ENCODE measurements at regions not wholly inside any gene's neighbourhood (a gene's known extent, or its start where the extent isn't known, plus 50 kb on each side); places are given as distances from the start of the nearest gene placed in this dataset.

GRCh38 chr21:19981938-19982337 lies 1016.3 kb upstream of the NCAM2 start:
- no peaks in the 10 kb centered on the region for H3K27me3 Mint-ChIP-seq (ENCODE audit: insufficient read depth)
- no peak overlapping the region for H3K27ac Mint-ChIP-seq
- no peaks in the 10 kb centered on the region for H3K36me3 Mint-ChIP-seq (ENCODE audit: low read depth)
- H3K9me3 Mint-ChIP-seq = no peaks in the 10 kb centered on the region
- no peak for DNase-seq
- Histone ChIP-seq H3K27ac (ENCODE audit: low read depth, low read length) (no peak overlapping the region), H3K36me3 (ENCODE audit: control insufficient read depth, insufficient read depth, low read length) (no peaks in the 10 kb centered on the region), H3K4me3 (ENCODE audit: low read length) (no peak overlapping the region), H3K9ac (ENCODE audit: extremely low read depth, low read length, poor library complexity, severe bottlenecking) (no peak overlapping the region), H3K9me3 (ENCODE audit: control insufficient read depth, low read length) (no peaks in the 10 kb centered on the region), H3K4me1 (ENCODE audit: control insufficient read depth, insufficient read depth, low read length) (no peaks in the 10 kb centered on the region), H3K27me3 (ENCODE audit: control insufficient read depth, insufficient read depth, low read length, poor library complexity, severe bottlenecking) (no peaks in the 10 kb centered on the region)
- H3K4me1 Mint-ChIP-seq = peaks cover 1% of the 10 kb centered on the region
- no peak overlapping the region for H3K4me3 Mint-ChIP-seq
- 77 to 93% methylated on average over 3 to 4 of the region's 4 CpGs for WGBS, 2 experiments (ENCODE audit: insufficient coverage in 1 of 2, insufficient read length in 1 of 2)
- TF ChIP-seq CTCF (conservative IDR thresholded peaks at IDR 0.05) = peak; percentile 52

- no peaks in the 10 kb centered on the region for H3K27me3 Mint-ChIP-seq (ENCODE audit: insufficient read depth)
- no peak overlapping the region for H3K27ac Mint-ChIP-seq
- Histone ChIP-seq H3K4me3 (ENCODE audit: low read length) (no peak overlapping the region), H3K36me3 (ENCODE audit: control insufficient read depth, insufficient read depth, low read length) (no peaks in the 10 kb centered on the region), H3K4me1 (ENCODE audit: control insufficient read depth, insufficient read depth, low read length) (no peaks in the 10 kb centered on the region), H3K27ac (ENCODE audit: low read depth, low read length) (no peak overlapping the region), H3K27me3 (ENCODE audit: control insufficient read depth, insufficient read depth, low read length, poor library complexity, severe bottlenecking) (no peaks in the 10 kb centered on the region), H3K9ac (ENCODE audit: extremely low read depth, low read length, poor library complexity, severe bottlenecking) (no peak overlapping the region), H3K9me3 (ENCODE audit: control insufficient read depth, low read length) (no peaks in the 10 kb centered on the region)
- no peaks in the 10 kb centered on the region for H3K4me1 Mint-ChIP-seq
- 97 to 100% methylated on average over 2 of the region's 2 CpGs for WGBS, 2 experiments (ENCODE audit: insufficient coverage in 1 of 2, insufficient read length in 1 of 2)
- TF ChIP-seq CTCF (conservative IDR thresholded peaks at IDR 0.05) = no peak
- no peak overlapping the region for H3K4me3 Mint-ChIP-seq
- H3K36me3 Mint-ChIP-seq (ENCODE audit: low read depth) = no peaks in the 10 kb centered on the region
- no peak for DNase-seq
- no peaks in the 10 kb centered on the region for H3K9me3 Mint-ChIP-seq
Observed at GRCh38 chr21:19986396-19986795, 1011.8 kb upstream of the NCAM2 start.

DNA sequence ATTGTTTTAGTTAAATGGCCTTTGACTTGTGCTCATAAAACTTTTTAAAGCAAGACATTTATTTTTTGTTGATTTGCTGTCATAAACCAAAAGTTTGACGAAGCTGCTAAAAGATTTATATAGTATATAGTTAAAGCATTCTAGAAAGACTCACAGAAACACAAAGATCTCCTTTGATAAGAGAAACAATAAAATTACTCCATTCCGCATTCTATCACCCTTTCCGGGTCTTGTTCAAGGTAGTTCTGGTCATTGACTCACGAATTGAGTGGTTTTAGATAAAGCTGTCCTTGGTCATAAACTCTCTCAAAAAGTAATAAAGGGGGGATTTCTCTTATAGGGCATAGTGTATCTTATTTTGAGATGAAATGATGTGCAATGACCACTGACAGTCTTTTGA lies 1010.5 kb upstream of the NCAM2 start:
- Mint-ChIP-seq H3K36me3 (ENCODE audit: low read depth) (no peaks in the 10 kb centered on the region), H3K4me1 (no peaks in the 10 kb centered on the region), H3K9me3 (no peaks in the 10 kb centered on the region), H3K27ac (no peak overlapping the region), H3K27me3 (ENCODE audit: insufficient read depth) (no peaks in the 10 kb centered on the region), H3K4me3 (no peak overlapping the region)
- Histone ChIP-seq H3K36me3 (ENCODE audit: control insufficient read depth, insufficient read depth, low read length) (no peaks in the 10 kb centered on the region), H3K9me3 (ENCODE audit: control insufficient read depth, low read length) (no peaks in the 10 kb centered on the region), H3K9ac (ENCODE audit: extremely low read depth, low read length, poor library complexity, severe bottlenecking) (no peak overlapping the region), H3K27ac (ENCODE audit: low read depth, low read length) (no peak overlapping the region), H3K4me3 (ENCODE audit: low read length) (no peak overlapping the region), H3K27me3 (ENCODE audit: control insufficient read depth, insufficient read depth, low read length, poor library complexity, severe bottlenecking) (no peaks in the 10 kb centered on the region), H3K4me1 (ENCODE audit: control insufficient read depth, insufficient read depth, low read length) (no peaks in the 10 kb centered on the region)
- no peak for DNase-seq
- TF ChIP-seq CTCF (conservative IDR thresholded peaks at IDR 0.05) = no peak
- 91 to 92% methylated on average over 2 to 3 of the region's 4 CpGs for WGBS, 2 experiments (ENCODE audit: insufficient coverage in 1 of 2, insufficient read length in 1 of 2)

Measured in endodermal cell (in vitro differentiated cells).